Tibial nerve (tissue), 3 donors: ENCODE measurements at regions not wholly inside any gene's neighbourhood (a gene's known extent, or its start where the extent isn't known, plus 50 kb on each side); places are given as distances from the start of the nearest gene placed in this dataset.

Experiments
- POLR2A ChIP-seq, 2 donors: fragments of 450-650 bp; IDR thresholded peaks; one replicate each; pipeline ENCODE4 v1.6.1; 2017; ENCODE audit warnings: antibody characterized with exemption in 2 of 2, mild to moderate bottlenecking in 2 of 2, moderate library complexity in 2 of 2
- TF ChIP-seq, protein P1 (sequence below), 5 experiments: fragments of 200-600 bp in 3 of 5; fragments of 450-650 bp in 2 of 5; sonication (generic) in 3 of 5; IDR thresholded peaks; one replicate each; pipeline ENCODE4 v1.5.1; 2016 to 2019; ENCODE audit warnings: antibody characterized with exemption in 5 of 5, mild to moderate bottlenecking in 3 of 5, moderate library complexity in 2 of 5

DNA sequence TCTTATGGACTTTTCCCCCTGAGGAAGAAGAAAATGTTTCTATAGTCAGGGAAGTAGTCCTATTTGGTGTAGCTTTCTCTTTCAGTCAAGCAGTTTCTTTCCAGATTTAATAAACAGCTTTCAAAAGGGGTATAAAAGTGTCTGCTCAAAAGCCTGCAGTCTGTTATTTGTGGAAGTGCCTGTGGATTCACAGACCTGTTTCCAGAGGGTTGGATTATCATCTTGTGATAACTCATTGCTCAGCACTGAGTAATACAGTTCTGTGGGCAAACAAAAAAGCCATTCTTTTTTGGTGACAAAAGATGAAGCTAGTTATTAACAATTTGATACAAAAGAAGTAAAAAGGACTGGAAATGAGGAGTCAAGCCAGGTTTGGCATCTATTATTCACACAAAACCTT is 358.2 kb upstream of the ID4 start:
- TF ChIP-seq, protein P1, sequence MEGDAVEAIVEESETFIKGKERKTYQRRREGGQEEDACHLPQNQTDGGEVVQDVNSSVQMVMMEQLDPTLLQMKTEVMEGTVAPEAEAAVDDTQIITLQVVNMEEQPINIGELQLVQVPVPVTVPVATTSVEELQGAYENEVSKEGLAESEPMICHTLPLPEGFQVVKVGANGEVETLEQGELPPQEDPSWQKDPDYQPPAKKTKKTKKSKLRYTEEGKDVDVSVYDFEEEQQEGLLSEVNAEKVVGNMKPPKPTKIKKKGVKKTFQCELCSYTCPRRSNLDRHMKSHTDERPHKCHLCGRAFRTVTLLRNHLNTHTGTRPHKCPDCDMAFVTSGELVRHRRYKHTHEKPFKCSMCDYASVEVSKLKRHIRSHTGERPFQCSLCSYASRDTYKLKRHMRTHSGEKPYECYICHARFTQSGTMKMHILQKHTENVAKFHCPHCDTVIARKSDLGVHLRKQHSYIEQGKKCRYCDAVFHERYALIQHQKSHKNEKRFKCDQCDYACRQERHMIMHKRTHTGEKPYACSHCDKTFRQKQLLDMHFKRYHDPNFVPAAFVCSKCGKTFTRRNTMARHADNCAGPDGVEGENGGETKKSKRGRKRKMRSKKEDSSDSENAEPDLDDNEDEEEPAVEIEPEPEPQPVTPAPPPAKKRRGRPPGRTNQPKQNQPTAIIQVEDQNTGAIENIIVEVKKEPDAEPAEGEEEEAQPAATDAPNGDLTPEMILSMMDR (IDR thresholded peaks at IDR 0.05) = no peak
- TF ChIP-seq POLR2A (IDR thresholded peaks at IDR 0.05) = no peak
